ENCODE measurements at regions not wholly inside any gene's neighbourhood (a gene's known extent, or its start where the extent isn't known, plus 50 kb on each side); places are given as distances from the start of the nearest gene placed in this dataset.

GRCh38 chr10:57689596-57690297 lies 577.9 kb downstream of the IPMK start:
- TF ChIP-seq EZH2 (IDR thresholded peaks at IDR 0.05; ENCODE audit: borderline replicate concordance, insufficient read depth, low read depth, low read length, poor library complexity, severe bottlenecking), result no peak
- TF ChIP-seq, protein P1, sequence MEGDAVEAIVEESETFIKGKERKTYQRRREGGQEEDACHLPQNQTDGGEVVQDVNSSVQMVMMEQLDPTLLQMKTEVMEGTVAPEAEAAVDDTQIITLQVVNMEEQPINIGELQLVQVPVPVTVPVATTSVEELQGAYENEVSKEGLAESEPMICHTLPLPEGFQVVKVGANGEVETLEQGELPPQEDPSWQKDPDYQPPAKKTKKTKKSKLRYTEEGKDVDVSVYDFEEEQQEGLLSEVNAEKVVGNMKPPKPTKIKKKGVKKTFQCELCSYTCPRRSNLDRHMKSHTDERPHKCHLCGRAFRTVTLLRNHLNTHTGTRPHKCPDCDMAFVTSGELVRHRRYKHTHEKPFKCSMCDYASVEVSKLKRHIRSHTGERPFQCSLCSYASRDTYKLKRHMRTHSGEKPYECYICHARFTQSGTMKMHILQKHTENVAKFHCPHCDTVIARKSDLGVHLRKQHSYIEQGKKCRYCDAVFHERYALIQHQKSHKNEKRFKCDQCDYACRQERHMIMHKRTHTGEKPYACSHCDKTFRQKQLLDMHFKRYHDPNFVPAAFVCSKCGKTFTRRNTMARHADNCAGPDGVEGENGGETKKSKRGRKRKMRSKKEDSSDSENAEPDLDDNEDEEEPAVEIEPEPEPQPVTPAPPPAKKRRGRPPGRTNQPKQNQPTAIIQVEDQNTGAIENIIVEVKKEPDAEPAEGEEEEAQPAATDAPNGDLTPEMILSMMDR (IDR thresholded peaks at IDR 0.05), result no peak
